Suppressor macrophage treated with lipopolysaccharide for 4 hours (primary cell): ENCODE measurements at regions not wholly inside any gene's neighbourhood (a gene's known extent, or its start where the extent isn't known, plus 50 kb on each side); places are given as distances from the start of the nearest gene placed in this dataset.

Experiments
- DNase-seq: peaks from one replicate; pipeline ENCODE4 v3.0.0-alpha.2; 2020

- no peak for DNase-seq
These were observed 504.1 kb downstream of the POM121L12 start for GRCh38 chr7:53539558-53539957.

- no peak for DNase-seq
These were observed 506.0 kb downstream of the POM121L12 start for GRCh38 chr7:53541475-53541874.

- DNase-seq = no peak
These were observed 506.7 kb downstream of the POM121L12 start for GRCh38 chr7:53542157-53542556.
